Bronchial epithelial cell (primary cell): ENCODE measurements at regions not wholly inside any gene's neighbourhood (a gene's known extent, or its start where the extent isn't known, plus 50 kb on each side); places are given as distances from the start of the nearest gene placed in this dataset.

Source experiments
- DNase-seq: peaks from one replicate; pipeline ENCODE4 v3.0.0-alpha.2; 2010; ENCODE audit warnings: low read depth
- FAIRE-seq: peaks from 2 replicates; lab custom pipeline; 2011; peaks lifted over from hg19 to GRCh38; lab: Jason Lieb, UNC
- H3K27me3 ChIP-seq: 2 replicates; pipeline ENCODE4 v1.5.1; 2011; ENCODE audit warnings: low read length; ENCODE audit not compliant: control insufficient read depth, insufficient read depth
- H3K36me3 ChIP-seq: 2 replicates; pipeline ENCODE4 v1.5.1; 2011; ENCODE audit warnings: low read length; ENCODE audit not compliant: control insufficient read depth, insufficient read depth
- H3K4me3 ChIP-seq: 2 replicates; pipeline ENCODE4 v1.5.1; 2011; ENCODE audit warnings: mild to moderate bottlenecking, low read depth, low read length, control low read depth
- TF ChIP-seq, protein P1 (sequence below): IDR thresholded peaks from 2 replicates; pipeline ENCODE4 v1.5.1; 2011; ENCODE audit warnings: mild to moderate bottlenecking, moderate library complexity, low read length, control low read depth, inconsistent platforms; ENCODE audit not compliant: insufficient read depth, severe bottlenecking

DNA sequence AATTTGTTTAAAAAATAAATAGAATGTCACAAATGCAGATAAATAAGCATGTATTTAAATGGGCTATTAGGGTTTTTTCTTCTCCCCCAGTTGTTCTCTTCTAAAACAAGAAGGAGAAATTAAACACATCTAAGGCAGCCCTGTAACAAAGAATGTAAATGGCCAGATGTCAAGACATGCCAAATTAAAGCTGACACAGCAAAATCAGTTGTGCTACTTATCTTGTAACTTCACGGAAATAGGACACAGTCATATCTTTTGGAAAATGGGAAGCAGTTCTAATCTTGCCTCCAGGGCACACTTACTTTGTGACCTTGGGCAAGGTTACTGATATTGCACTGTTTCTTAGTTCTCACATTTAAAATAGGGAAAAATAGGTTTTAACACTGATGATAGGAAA lies 200.1 kb upstream of the NRXN1 start:
- Histone ChIP-seq H3K27me3 (no peaks in the 10 kb centered on the region), H3K4me3 (no peak overlapping the region), H3K36me3 (no peaks in the 10 kb centered on the region)
- no peak for FAIRE-seq
- DNase-seq, result no peak
- TF ChIP-seq, protein P1, sequence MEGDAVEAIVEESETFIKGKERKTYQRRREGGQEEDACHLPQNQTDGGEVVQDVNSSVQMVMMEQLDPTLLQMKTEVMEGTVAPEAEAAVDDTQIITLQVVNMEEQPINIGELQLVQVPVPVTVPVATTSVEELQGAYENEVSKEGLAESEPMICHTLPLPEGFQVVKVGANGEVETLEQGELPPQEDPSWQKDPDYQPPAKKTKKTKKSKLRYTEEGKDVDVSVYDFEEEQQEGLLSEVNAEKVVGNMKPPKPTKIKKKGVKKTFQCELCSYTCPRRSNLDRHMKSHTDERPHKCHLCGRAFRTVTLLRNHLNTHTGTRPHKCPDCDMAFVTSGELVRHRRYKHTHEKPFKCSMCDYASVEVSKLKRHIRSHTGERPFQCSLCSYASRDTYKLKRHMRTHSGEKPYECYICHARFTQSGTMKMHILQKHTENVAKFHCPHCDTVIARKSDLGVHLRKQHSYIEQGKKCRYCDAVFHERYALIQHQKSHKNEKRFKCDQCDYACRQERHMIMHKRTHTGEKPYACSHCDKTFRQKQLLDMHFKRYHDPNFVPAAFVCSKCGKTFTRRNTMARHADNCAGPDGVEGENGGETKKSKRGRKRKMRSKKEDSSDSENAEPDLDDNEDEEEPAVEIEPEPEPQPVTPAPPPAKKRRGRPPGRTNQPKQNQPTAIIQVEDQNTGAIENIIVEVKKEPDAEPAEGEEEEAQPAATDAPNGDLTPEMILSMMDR, result no peak

DNA sequence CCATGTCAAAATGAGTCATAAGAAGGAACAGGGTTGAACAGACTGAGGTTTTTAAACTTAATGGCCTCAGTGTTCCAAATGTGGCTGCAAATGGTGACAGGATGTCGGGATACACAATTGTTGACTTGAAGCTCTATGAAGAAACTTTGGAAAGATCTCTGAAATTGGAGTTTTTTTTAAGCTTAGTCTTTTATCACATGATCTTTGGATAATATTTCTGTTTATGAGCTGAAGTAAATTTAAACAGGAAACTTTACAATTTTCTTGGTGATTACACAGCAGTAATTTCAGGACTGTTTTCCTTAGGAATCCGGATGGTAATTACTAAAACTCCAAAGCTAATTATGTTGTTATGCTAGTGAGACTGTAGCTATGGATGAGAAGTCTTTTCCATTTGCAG lies 199.1 kb upstream of the NRXN1 start:
- Histone ChIP-seq H3K27me3 (no peaks in the 10 kb centered on the region), H3K36me3 (no peaks in the 10 kb centered on the region), H3K4me3 (no peak overlapping the region)
- DNase-seq (no peak), FAIRE-seq (no peak)
- TF ChIP-seq, protein P1, result no peak

DNA sequence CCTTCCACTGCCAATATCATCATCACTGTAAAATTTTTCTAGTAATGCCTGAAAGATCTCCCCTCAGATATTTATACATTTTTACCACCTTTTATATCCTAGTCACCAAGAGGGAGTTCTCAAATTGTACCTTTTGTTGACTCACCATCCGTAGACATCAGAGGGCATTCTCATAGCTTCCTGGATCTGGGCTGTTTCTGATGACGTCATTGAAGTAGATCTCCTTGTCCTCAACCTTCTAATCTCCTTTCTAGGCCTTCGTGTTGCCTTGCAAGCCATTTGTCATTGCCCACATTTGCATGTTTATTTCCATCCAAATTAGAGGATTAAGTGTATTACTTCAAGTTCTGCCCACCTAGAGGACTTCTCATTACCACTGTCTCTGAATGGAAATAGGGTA lies 193.4 kb upstream of the NRXN1 start:
- Histone ChIP-seq H3K4me3 (no peak overlapping the region), H3K27me3 (no peaks in the 10 kb centered on the region), H3K36me3 (no peaks in the 10 kb centered on the region)
- DNase-seq (no peak), FAIRE-seq (no peak)
- TF ChIP-seq, protein P1, result no peak

DNA sequence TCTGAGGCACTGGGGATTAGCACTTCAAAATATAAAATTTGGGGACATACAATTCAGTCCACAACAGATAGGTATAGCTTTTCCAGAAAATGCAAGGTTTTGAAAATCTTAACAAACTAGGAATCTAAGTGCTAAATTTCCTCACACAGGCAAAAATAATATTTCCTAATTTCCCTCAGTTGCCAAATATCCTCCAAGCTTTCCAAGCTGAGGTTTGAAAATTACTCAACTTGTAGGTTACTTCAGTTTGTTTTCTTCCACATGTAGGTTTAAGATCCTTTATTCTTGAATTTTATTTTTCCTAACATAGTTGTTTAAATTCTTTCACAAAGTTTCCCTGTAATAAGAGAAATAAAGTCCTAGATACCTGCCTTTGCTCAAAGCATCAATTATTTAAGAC lies 192.9 kb upstream of the NRXN1 start:
- Histone ChIP-seq H3K36me3 (no peaks in the 10 kb centered on the region), H3K27me3 (no peaks in the 10 kb centered on the region), H3K4me3 (no peak overlapping the region)
- no peak for FAIRE-seq
- DNase-seq, result no peak
- TF ChIP-seq, protein P1, result no peak

DNA sequence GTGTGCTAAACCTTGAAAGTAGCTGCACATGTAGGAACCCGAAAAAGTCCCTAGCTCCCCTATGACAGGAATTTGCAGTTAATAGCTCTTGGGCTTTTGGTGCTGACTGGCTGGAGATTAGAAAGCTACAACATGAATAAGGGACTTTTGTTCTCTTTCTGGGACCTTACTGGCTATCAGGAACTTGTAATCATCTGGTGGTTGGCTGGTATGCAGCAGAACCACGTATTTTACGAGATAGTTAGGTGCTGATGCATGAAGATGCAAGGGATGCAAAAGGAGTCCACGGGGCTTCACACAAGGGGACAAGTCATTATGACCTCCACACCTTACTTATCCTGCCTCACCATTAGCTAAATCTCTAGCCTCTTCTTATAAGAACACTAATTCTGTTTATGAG lies 190.2 kb upstream of the NRXN1 start:
- TF ChIP-seq, protein P1, result no peak
- no peaks in the 10 kb centered on the region for H3K27me3 ChIP-seq
- no peak for FAIRE-seq
- no peak for DNase-seq
- no peak overlapping the region for H3K4me3 ChIP-seq
- no peaks in the 10 kb centered on the region for H3K36me3 ChIP-seq

DNA sequence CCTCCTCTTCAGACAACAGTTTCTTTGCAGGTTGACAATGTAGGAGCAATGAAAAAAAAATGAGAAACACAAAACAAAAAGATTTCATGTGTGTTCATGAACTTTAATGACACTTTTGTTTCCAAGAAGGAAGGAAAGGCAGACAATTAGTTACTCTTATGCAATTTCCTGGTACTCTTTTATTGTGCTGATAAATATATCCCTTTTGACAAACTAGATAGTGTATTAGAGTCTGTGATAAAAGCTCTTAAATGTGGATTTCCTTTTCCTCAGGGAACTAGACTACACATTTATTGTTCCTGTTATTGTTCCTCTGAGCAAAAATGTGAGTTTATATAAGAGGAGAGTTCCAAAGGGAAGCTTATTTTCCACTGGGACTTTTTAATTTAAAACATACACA lies 188.7 kb upstream of the NRXN1 start:
- TF ChIP-seq, protein P1, result no peak
- no peak overlapping the region for H3K4me3 ChIP-seq
- no peaks in the 10 kb centered on the region for H3K36me3 ChIP-seq
- DNase-seq (no peak), FAIRE-seq (no peak)
- no peaks in the 10 kb centered on the region for H3K27me3 ChIP-seq
